ENCODE measurements at regions not wholly inside any gene's neighbourhood (a gene's known extent, or its start where the extent isn't known, plus 50 kb on each side); places are given as distances from the start of the nearest gene placed in this dataset.

- TF ChIP-seq, protein P1, sequence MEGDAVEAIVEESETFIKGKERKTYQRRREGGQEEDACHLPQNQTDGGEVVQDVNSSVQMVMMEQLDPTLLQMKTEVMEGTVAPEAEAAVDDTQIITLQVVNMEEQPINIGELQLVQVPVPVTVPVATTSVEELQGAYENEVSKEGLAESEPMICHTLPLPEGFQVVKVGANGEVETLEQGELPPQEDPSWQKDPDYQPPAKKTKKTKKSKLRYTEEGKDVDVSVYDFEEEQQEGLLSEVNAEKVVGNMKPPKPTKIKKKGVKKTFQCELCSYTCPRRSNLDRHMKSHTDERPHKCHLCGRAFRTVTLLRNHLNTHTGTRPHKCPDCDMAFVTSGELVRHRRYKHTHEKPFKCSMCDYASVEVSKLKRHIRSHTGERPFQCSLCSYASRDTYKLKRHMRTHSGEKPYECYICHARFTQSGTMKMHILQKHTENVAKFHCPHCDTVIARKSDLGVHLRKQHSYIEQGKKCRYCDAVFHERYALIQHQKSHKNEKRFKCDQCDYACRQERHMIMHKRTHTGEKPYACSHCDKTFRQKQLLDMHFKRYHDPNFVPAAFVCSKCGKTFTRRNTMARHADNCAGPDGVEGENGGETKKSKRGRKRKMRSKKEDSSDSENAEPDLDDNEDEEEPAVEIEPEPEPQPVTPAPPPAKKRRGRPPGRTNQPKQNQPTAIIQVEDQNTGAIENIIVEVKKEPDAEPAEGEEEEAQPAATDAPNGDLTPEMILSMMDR (IDR thresholded peaks at IDR 0.05 in 4 of 5, conservative IDR thresholded peaks at IDR 0.05 in 1 of 5): no peak
- TF ChIP-seq POLR2A (IDR thresholded peaks at IDR 0.05): no peak
Measured at GRCh38 chr6:81690073-81690472, 62.4 kb downstream of the TENT5A start.

Data from gastrocnemius medialis (tissue), 4 donors.